HepG2 (cell line): ENCODE measurements at regions not wholly inside any gene's neighbourhood (a gene's known extent, or its start where the extent isn't known, plus 50 kb on each side); places are given as distances from the start of the nearest gene placed in this dataset.

Source experiments
- ATAC-seq: fragments of 200-7000 bp; cut with Tn5 transposase; 3 replicates; pipeline ENCODE4 v1.9.1; 2020; ENCODE audit warnings: mild to moderate bottlenecking, moderate library complexity
- BruUV-seq: library from RNA; stranded (reverse); fragments of 400-500 nt; replicated peaks from 2 replicates; lab custom pipeline; 2021; lab: Mats Ljungman, UMichigan
- CTCF ChIA-PET: fragments of 300-600 bp; formaldehyde crosslinking; extraction: SDS; loops from one replicate; lab custom pipeline; 2021; ENCODE audit warnings: low total read pairs, inconsistent platforms, low intra/inter-chr PET ratio; lab: Yijun Ruan, JAX
- POLR2A ChIA-PET: fragments of 350-600 bp; sonication (Branson Sonifier 250); formaldehyde crosslinking; loops from one replicate; lab custom pipeline; 2020; ENCODE audit warnings: antibody characterized with exemption, inconsistent platforms; lab: Yijun Ruan, JAX
- DNase-seq: peaks from one replicate; pipeline ENCODE4 v3.0.0-alpha.2; 2015; ENCODE audit warnings: low spot score
- FAIRE-seq: peaks from 3 replicates; lab custom pipeline; 2011; peaks lifted over from hg19 to GRCh38; lab: Jason Lieb, UNC
- H2AFZ ChIP-seq: one replicate; pipeline ENCODE4 v1.6.1; 2011; ENCODE audit warnings: low read length, inconsistent platforms
- H3K27ac ChIP-seq: fragments of 300-600 bp; 3 replicates; pipeline ENCODE4 v1.8.0; 2011; ENCODE audit warnings: mixed run types, mild to moderate bottlenecking, mixed read lengths, low read length, inconsistent platforms; ENCODE audit not compliant: insufficient read depth; ENCODE audit errors: extremely low read length
- H3K27me3 ChIP-seq, 2 experiments: fragments of 200-600 bp in 1 of 2; 2 replicates in 1 of 2; 3 replicates in 1 of 2; pipeline versions ENCODE4 v1.6.0 to v1.8.0; 2011; ENCODE audit warnings: low read length in 2 of 2, mild to moderate bottlenecking in 2 of 2, moderate library complexity in 2 of 2, inconsistent platforms in 1 of 2; ENCODE audit not compliant: insufficient read depth in 2 of 2, control insufficient read depth in 1 of 2
- H3K36me3 ChIP-seq, 2 experiments: fragments of 200-600 bp in 1 of 2; replicated peaks in 1 of 2; 2 replicates in 1 of 2; 3 replicates in 1 of 2; pipeline versions ENCODE4 v1.5.1 to v1.8.0; 2011; ENCODE audit warnings: low read length in 2 of 2, inconsistent platforms in 1 of 2; ENCODE audit not compliant: insufficient read depth in 2 of 2, control insufficient read depth in 1 of 2
- H3K4me1 ChIP-seq: 2 replicates; pipeline ENCODE4 v1.5.1; 2012; ENCODE audit warnings: low read length, inconsistent platforms; ENCODE audit not compliant: insufficient read depth
- H3K4me2 ChIP-seq: 2 replicates; pipeline ENCODE4 v1.6.0; 2011; ENCODE audit warnings: low read depth, low read length, inconsistent platforms
- H3K4me3 ChIP-seq, 3 experiments: fragments of 200-600 bp in 1 of 3; sonication (generic), shearing (Covaris generic) in 1 of 3; replicated peaks in 1 of 3; 2 replicates each; pipeline ENCODE4 v1.5.1; 2011 to 2016; ENCODE audit warnings: low read length in 3 of 3, inconsistent platforms in 2 of 3, low read depth in 2 of 3, mild to moderate bottlenecking in 2 of 3, control low read depth in 1 of 3, mixed read lengths in 1 of 3; ENCODE audit not compliant: insufficient read depth in 1 of 3
- H3K79me2 ChIP-seq: one replicate; pipeline ENCODE4 v1.6.1; 2011; ENCODE audit warnings: low read length, inconsistent platforms; ENCODE audit not compliant: insufficient read depth
- H3K9ac ChIP-seq: 2 replicates; pipeline ENCODE4 v1.6.0; 2011; ENCODE audit warnings: mild to moderate bottlenecking, low read depth, low read length, inconsistent platforms; ENCODE audit not compliant: insufficient read depth
- H3K9me3 ChIP-seq: 2 replicates; pipeline ENCODE4 v1.5.1; 2012; ENCODE audit warnings: mild to moderate bottlenecking, low read length
- H4K20me1 ChIP-seq: 2 replicates; pipeline ENCODE4 v1.6.0; 2011; ENCODE audit warnings: inconsistent platforms, mild to moderate bottlenecking, low read length, moderate library complexity; ENCODE audit not compliant: insufficient read depth
- AGO1 ChIP-seq: fragments of 200-400 bp; formaldehyde crosslinking; IDR thresholded peaks from 2 replicates; pipeline ENCODE4 v1.6.1; 2017; ENCODE audit warnings: mild to moderate bottlenecking, low read depth, low read length, moderate library complexity; ENCODE audit not compliant: poor library complexity, severe bottlenecking
- ATF3 ChIP-seq: sonication (generic); formaldehyde crosslinking; IDR thresholded peaks from 2 replicates; pipeline ENCODE4 v1.4.0; 2020; ENCODE audit warnings: missing genetic modification reagents
- CHD4 ChIP-seq: fragments of 200-600 bp; sonication (generic); IDR thresholded peaks from 2 replicates; pipeline ENCODE4 v1.7.0; 2017; ENCODE audit warnings: mild to moderate bottlenecking, low read length, borderline replicate concordance
- CREM ChIP-seq, 2 experiments: sonication (generic) in 1 of 2; formaldehyde crosslinking in 1 of 2; IDR thresholded peaks; 2 replicates each; pipeline versions ENCODE4 v1.4.0 to v1.6.1; 2016 to 2020; ENCODE audit warnings: antibody characterized with exemption in 1 of 2, mild to moderate bottlenecking in 1 of 2, missing genetic modification reagents in 1 of 2
- CSRNP2 ChIP-seq: sonication (generic); formaldehyde crosslinking; conservative IDR thresholded peaks from 2 replicates; pipeline ENCODE4 v1.8.0; 2022; ENCODE audit warnings: low read depth, missing genetic modification reagents
- FIP1L1 ChIP-seq: fragments of 200-400 bp; formaldehyde crosslinking; IDR thresholded peaks from 2 replicates; pipeline ENCODE4 v1.6.1; 2018; ENCODE audit warnings: low read depth, mild to moderate bottlenecking, low read length, moderate library complexity, borderline replicate concordance; ENCODE audit not compliant: insufficient read depth
- FOXA3 ChIP-seq: IDR thresholded peaks from 2 replicates; pipeline ENCODE4 v1.6.1; 2016; ENCODE audit warnings: missing genetic modification reagents, missing compliant biosample characterization
- HNF4A ChIP-seq: sonication (generic); formaldehyde crosslinking; IDR thresholded peaks from 2 replicates; pipeline ENCODE4 v1.4.0; 2020; ENCODE audit warnings: missing genetic modification reagents
- ISL2 ChIP-seq: sonication (generic); formaldehyde crosslinking; IDR thresholded peaks from 2 replicates; pipeline ENCODE4 v1.5.0; 2020; ENCODE audit warnings: missing genetic modification reagents
- NAIF1 ChIP-seq: sonication (generic); formaldehyde crosslinking; IDR thresholded peaks from 2 replicates; pipeline ENCODE4 v1.5.0; 2020; ENCODE audit warnings: mild to moderate bottlenecking, missing genetic modification reagents, borderline replicate concordance
- SAP130 ChIP-seq: IDR thresholded peaks from 2 replicates; pipeline ENCODE4 v1.6.1; 2016; ENCODE audit warnings: low read depth
- SOX13 ChIP-seq, 3 experiments: fragments of 450-650 bp in 1 of 3; sonication (generic) in 1 of 3; formaldehyde crosslinking in 1 of 3; IDR thresholded peaks in 2 of 3; conservative IDR thresholded peaks in 1 of 3; 2 replicates each; pipeline versions ENCODE4 v1.5.0 to v1.6.1; 2016 to 2020; ENCODE audit warnings: antibody characterized with exemption in 1 of 3, mild to moderate bottlenecking in 1 of 3, missing compliant biosample characterization in 1 of 3, missing genetic modification reagents in 1 of 3, moderate library complexity in 1 of 3
- ZBTB20 ChIP-seq: sonication (generic); formaldehyde crosslinking; IDR thresholded peaks from 2 replicates; pipeline ENCODE4 v1.8.1; 2023; ENCODE audit warnings: missing genetic modification reagents, low read depth, mild to moderate bottlenecking, borderline replicate concordance
- ZBTB7A ChIP-seq: sonication (generic); formaldehyde crosslinking; IDR thresholded peaks from 2 replicates; pipeline ENCODE4 v1.8.0; 2022; ENCODE audit warnings: mild to moderate bottlenecking, missing genetic modification reagents
- ZFP62 ChIP-seq: sonication (generic); formaldehyde crosslinking; IDR thresholded peaks from 2 replicates; pipeline ENCODE4 v1.4.0; 2020; ENCODE audit warnings: missing genetic modification reagents
- ZNF10 ChIP-seq: sonication (generic); formaldehyde crosslinking; IDR thresholded peaks from 2 replicates; pipeline ENCODE4 v1.4.0; 2020; ENCODE audit warnings: mild to moderate bottlenecking, low read depth, missing genetic modification reagents, borderline replicate concordance
- ZNF704 ChIP-seq: sonication (generic); formaldehyde crosslinking; IDR thresholded peaks from 2 replicates; pipeline ENCODE4 v1.8.1; 2023; ENCODE audit warnings: mild to moderate bottlenecking, inconsistent platforms, moderate library complexity, missing genetic modification reagents, borderline replicate concordance
- ZNF720 ChIP-seq: sonication (generic); formaldehyde crosslinking; IDR thresholded peaks from 2 replicates; pipeline ENCODE4 v1.4.0; 2020; ENCODE audit warnings: missing genetic modification reagents
- WGBS: methylation state at CpG from one replicate; pipeline ENCODE4 v1.1.6; 2017; ENCODE audit warnings: low lambda C conversion rate; 5-methylcytosine and 5-hydroxymethylcytosine counted together
- in situ Hi-C: cut with HindIII; loops from 2 replicates; pipeline ENCODE4 v1.10.0; 2017; ENCODE audit warnings: low pct_unique_long_range_greater_than_20kb; ENCODE audit not compliant: extremely low pct_ligation_motif_present
- intact Hi-C: fragments of 100-400 bp; cut with micrococcal nuclease; formaldehyde crosslinking; loops from one replicate; pipeline ENCODE4 v1.10.0; 2022; ENCODE audit not compliant: unreplicated experiment

GRCh38 chr2:210964141-210964764 lies 407.9 kb downstream of the CPS1 start:
- Histone ChIP-seq H3K4me2 (peak overlapping the region; percentile 55; the same call in 1 of the 2 replicates), H2AFZ (no peak overlapping the region), H3K9ac (no peak overlapping the region), H3K27me3 (no peaks in the 10 kb centered on the region), H3K4me1 (peaks cover 77% of the 10 kb centered on the region), H3K4me3 (no peak overlapping the region), H3K36me3 (no peaks in the 10 kb centered on the region), H3K27ac (peak overlapping the region; percentile 55), H3K79me2 (no peaks in the 10 kb centered on the region), H4K20me1 (no peaks in the 10 kb centered on the region), H3K9me3 (no peaks in the 10 kb centered on the region)
- no peak for FAIRE-seq
- ChIA-PET CTCF (no interaction called here), POLR2A (no interaction called here)
- 8% methylated on average over 2 of the region's 2 CpGs for WGBS
- peak; percentile 71 for ATAC-seq
- in situ Hi-C loops = no loop called here
- no TSS peak for BruUV-seq
- intact Hi-C loops = loop anchor here (10.0 kb wide), 1 partner anchor 419 kb away; no protein-coding TSS in a partner anchor
- DNase-seq = peak; percentile 72
- TF ChIP-seq FIP1L1 (no peak), AGO1 (no peak), CREM (IDR thresholded peaks at IDR 0.05) (peak; percentile 29; the same call in 1 of the 2 replicates), CREM (CRISPR knock-in tag; IDR thresholded peaks at IDR 0.05) (no peak), ZFP62 (CRISPR knock-in tag) (no peak), SAP130 (0 out of 2 replicates have a peak, but pooled peaks have one; percentile 14), NAIF1 (CRISPR knock-in tag) (no peak), ISL2 (peak; percentile 67), SOX13 (IDR thresholded peaks at IDR 0.05) (no peak), SOX13 (CRISPR knock-in tag; conservative IDR thresholded peaks at IDR 0.05 in 1 of 2, IDR thresholded peaks at IDR 0.05 in 1 of 2) (peak in 1 of 2 experiments; percentile 62; a peak in 1 of 4 replicates), CSRNP2 (CRISPR knock-in tag) (no peak), ZNF704 (no peak), ZNF10 (CRISPR knock-in tag) (no peak), ZBTB7A (CRISPR knock-in tag) (no peak), ATF3 (CRISPR knock-in tag) (no peak), ZNF720 (CRISPR knock-in tag) (no peak), ZBTB20 (CRISPR knock-in tag) (peak; percentile 91), FOXA3 (CRISPR knock-in tag) (peak; percentile 35; the same call in 1 of the 2 replicates), HNF4A (0 out of 2 replicates have a peak, but pooled peaks have one; percentile 19), CHD4 (no peak)
